Gastrocnemius medialis (tissue), 4 donors: ENCODE measurements at regions not wholly inside any gene's neighbourhood (a gene's known extent, or its start where the extent isn't known, plus 50 kb on each side); places are given as distances from the start of the nearest gene placed in this dataset.

Experiments
- CTCF ChIP-seq, 5 experiments: fragments of 450-650 bp in 3 of 5; fragments of 200-600 bp in 2 of 5; sonication (generic) in 2 of 5; IDR thresholded peaks in 4 of 5; conservative IDR thresholded peaks in 1 of 5; 1 replicate in 4 of 5; 2 replicates in 1 of 5; pipeline ENCODE4 v1.5.1; 2016 to 2019; ENCODE audit warnings: antibody characterized with exemption in 5 of 5, mild to moderate bottlenecking in 3 of 5, moderate library complexity in 3 of 5
- POLR2A ChIP-seq, 2 donors: fragments of 450-650 bp; IDR thresholded peaks; one replicate each; pipeline ENCODE4 v1.6.1; 2017; ENCODE audit warnings: antibody characterized with exemption in 2 of 2, mild to moderate bottlenecking in 2 of 2, moderate library complexity in 2 of 2

- no peak for TF ChIP-seq CTCF (IDR thresholded peaks at IDR 0.05 in 4 of 5, conservative IDR thresholded peaks at IDR 0.05 in 1 of 5)
- no peak for TF ChIP-seq POLR2A (IDR thresholded peaks at IDR 0.05)
Measured at GRCh38 chr7:347001-347590, 57.1 kb downstream of the FOXL3 start.
